PC-3 (cell line): ENCODE measurements at regions not wholly inside any gene's neighbourhood (a gene's known extent, or its start where the extent isn't known, plus 50 kb on each side); places are given as distances from the start of the nearest gene placed in this dataset.
"Not testable (repeated sequence)": the region's sequence is repeated elsewhere in the genome, so short reads cannot be mapped to it uniquely, and the experiment has no call there.

Experiments
- ATAC-seq: fragments of 200-7000 bp; cut with Tn5 transposase; 2 replicates; pipeline ENCODE4 v1.9.1; 2020; ENCODE audit warnings: mild to moderate bottlenecking, moderate library complexity
- BruUV-seq: library from RNA; stranded (reverse); fragments of 400-500 nt; replicated peaks from 2 replicates; lab custom pipeline; 2021; lab: Mats Ljungman, UMichigan
- CTCF ChIA-PET: fragments of 300-600 bp; sonication (Branson Sonifier 250); formaldehyde crosslinking; loops from one replicate; lab custom pipeline; 2022; ENCODE audit warnings: antibody characterized with exemption; lab: Charles Lee
- POLR2A ChIA-PET: fragments of 300-600 bp; sonication (Branson Sonifier 250); formaldehyde crosslinking; loops from one replicate; lab custom pipeline; 2022; ENCODE audit warnings: antibody characterized with exemption; ENCODE audit not compliant: unreplicated experiment; lab: Charles Lee
- DNase-seq: peaks from one replicate; pipeline ENCODE4 v3.0.0-alpha.2; 2015
- H2AFZ ChIP-seq: fragments of 300-600 bp; sonication (generic); 2 replicates; pipeline ENCODE4 v1.6.0; 2016; ENCODE audit warnings: antibody characterized with exemption, low read length
- H3F3A ChIP-seq: fragments of 300-600 bp; sonication (generic); one replicate; pipeline ENCODE4 v1.6.0; 2017; ENCODE audit warnings: antibody characterized with exemption, low read length, control low read depth, mild to moderate bottlenecking; ENCODE audit not compliant: unreplicated experiment
- H3K27ac ChIP-seq: fragments of 300-600 bp; sonication (generic); 2 replicates; pipeline ENCODE4 v1.5.1; 2016; ENCODE audit warnings: mild to moderate bottlenecking, low read length
- H3K27me3 ChIP-seq: fragments of 300-600 bp; sonication (generic); 2 replicates; pipeline ENCODE4 v1.6.1; 2016; ENCODE audit warnings: low read length, mixed read lengths
- H3K36me3 ChIP-seq: fragments of 300-600 bp; sonication (generic); 2 replicates; pipeline ENCODE4 v1.6.1; 2016; ENCODE audit warnings: low read depth, mixed run types, low read length, mixed read lengths
- H3K4me1 ChIP-seq: fragments of 300-600 bp; sonication (generic); 2 replicates; pipeline ENCODE4 v1.5.1; 2016; ENCODE audit warnings: low read length; ENCODE audit not compliant: insufficient read depth
- H3K4me2 ChIP-seq: fragments of 300-600 bp; sonication (generic); 2 replicates; pipeline ENCODE4 v1.6.0; 2016; ENCODE audit warnings: low read length
- H3K4me3 ChIP-seq: fragments of 300-600 bp; sonication (generic); 2 replicates; pipeline ENCODE4 v1.5.1; 2016; ENCODE audit warnings: mild to moderate bottlenecking, low read length, mixed read lengths
- H3K79me2 ChIP-seq: fragments of 300-600 bp; sonication (generic); 2 replicates; pipeline ENCODE4 v1.6.1; 2017; ENCODE audit warnings: low read length, mixed read lengths
- H3K9ac ChIP-seq: fragments of 300-600 bp; sonication (generic); 2 replicates; pipeline ENCODE4 v1.6.0; 2016; ENCODE audit warnings: mild to moderate bottlenecking, low read length
- H3K9me2 ChIP-seq: fragments of 300-600 bp; sonication (generic); replicated peaks from 2 replicates; pipeline ENCODE4 v1.6.1; 2016; ENCODE audit warnings: mixed run types, low read length, mixed read lengths
- H3K9me3 ChIP-seq: fragments of 300-600 bp; sonication (generic); 2 replicates; pipeline ENCODE4 v1.6.1; 2016; ENCODE audit warnings: low read length, mixed read lengths
- H4K20me1 ChIP-seq: fragments of 300-600 bp; sonication (generic); 2 replicates; pipeline ENCODE4 v1.6.1; 2016; ENCODE audit warnings: low read length, mixed read lengths
- CTCF ChIP-seq: fragments of 300-600 bp; sonication (generic); conservative IDR thresholded peaks from 2 replicates; pipeline ENCODE4 v1.5.1; 2017; ENCODE audit warnings: antibody characterized with exemption, low read depth, mild to moderate bottlenecking, low read length
- EZH2 ChIP-seq: fragments of 300-600 bp; sonication (generic); IDR thresholded peaks from one replicate; pipeline ENCODE4 v1.6.1; 2017; ENCODE audit warnings: antibody characterized with exemption, mild to moderate bottlenecking, low read length; ENCODE audit not compliant: unreplicated experiment
- EZH2phosphoT487 ChIP-seq: fragments of 300-600 bp; sonication (generic); IDR thresholded peaks from 2 replicates; pipeline ENCODE4 v1.6.1; 2018; ENCODE audit warnings: mild to moderate bottlenecking, antibody characterized with exemption, low read length, borderline replicate concordance
- intact Hi-C: fragments of 100-400 bp; cut with micrococcal nuclease; formaldehyde crosslinking; loops from 2 replicates; pipeline ENCODE4 v1.9.0; 2023

- Histone ChIP-seq H4K20me1 (no peaks in the 10 kb centered on the region), H3K36me3 (no peaks in the 10 kb centered on the region), H3K9me3 (no peaks in the 10 kb centered on the region), H3K27me3 (no peaks in the 10 kb centered on the region), H3K4me1 (no peaks in the 10 kb centered on the region), H3K9me2 (no peaks in the 10 kb centered on the region), H3K9ac (no peak overlapping the region), H3F3A (no peaks in the 10 kb centered on the region), H3K4me3 (no peak overlapping the region), H3K4me2 (no peak overlapping the region), H3K27ac (no peak overlapping the region), H3K79me2 (no peaks in the 10 kb centered on the region), H2AFZ (no peak overlapping the region)
- DNase-seq (no peak), ATAC-seq (no peak)
- TF ChIP-seq EZH2phosphoT487 (no peak), CTCF (no peak), EZH2 (no peak)
- no TSS peak for BruUV-seq
- ChIA-PET POLR2A (no interaction called here), CTCF (no interaction called here)
- intact Hi-C loops = no loop called here
Observed at GRCh38 chr16:26721290-26721689, 345.4 kb upstream of the C16orf82 start.

- H3K27me3 ChIP-seq, DNase-seq, H3K4me1 ChIP-seq, H3K9me3 ChIP-seq, H3F3A ChIP-seq, H3K79me2 ChIP-seq, H3K36me3 ChIP-seq, BruUV-seq, POLR2A ChIA-PET, H4K20me1 ChIP-seq, H2AFZ ChIP-seq, H3K4me2 ChIP-seq, H3K27ac ChIP-seq, CTCF ChIA-PET, intact Hi-C loops, H3K9ac ChIP-seq, H3K9me2 ChIP-seq, ATAC-seq, H3K4me3 ChIP-seq: not testable (repeated sequence)
Observed at GRCh38 chr16:26721957-26722356, 344.8 kb upstream of the C16orf82 start.

GRCh38 chr16:26724189-26724588 is 342.5 kb upstream of the C16orf82 start:
- TF ChIP-seq CTCF = no peak
- TF ChIP-seq EZH2 = no peak
- TF ChIP-seq EZH2phosphoT487 = no peak
- Histone ChIP-seq H3K4me3 (no peak overlapping the region), H3K27ac (no peak overlapping the region), H4K20me1 (no peaks in the 10 kb centered on the region), H3F3A (no peaks in the 10 kb centered on the region), H3K9ac (no peak overlapping the region), H3K4me2 (no peak overlapping the region), H3K79me2 (no peaks in the 10 kb centered on the region), H3K9me2 (no peaks in the 10 kb centered on the region), H3K27me3 (no peaks in the 10 kb centered on the region), H2AFZ (no peak overlapping the region), H3K36me3 (no peaks in the 10 kb centered on the region), H3K4me1 (no peaks in the 10 kb centered on the region), H3K9me3 (no peaks in the 10 kb centered on the region)
- CTCF ChIA-PET = no interaction called here
- ATAC-seq (no peak), DNase-seq (no peak)
- BruUV-seq = no TSS peak
- intact Hi-C loops = no loop called here
- POLR2A ChIA-PET = no interaction called here
